ENCODE measurements at regions not wholly inside any gene's neighbourhood (a gene's known extent, or its start where the extent isn't known, plus 50 kb on each side); places are given as distances from the start of the nearest gene placed in this dataset.
"Not testable (repeated sequence)": the region's sequence is repeated elsewhere in the genome, so short reads cannot be mapped to it uniquely, and the experiment has no call there.

DNA sequence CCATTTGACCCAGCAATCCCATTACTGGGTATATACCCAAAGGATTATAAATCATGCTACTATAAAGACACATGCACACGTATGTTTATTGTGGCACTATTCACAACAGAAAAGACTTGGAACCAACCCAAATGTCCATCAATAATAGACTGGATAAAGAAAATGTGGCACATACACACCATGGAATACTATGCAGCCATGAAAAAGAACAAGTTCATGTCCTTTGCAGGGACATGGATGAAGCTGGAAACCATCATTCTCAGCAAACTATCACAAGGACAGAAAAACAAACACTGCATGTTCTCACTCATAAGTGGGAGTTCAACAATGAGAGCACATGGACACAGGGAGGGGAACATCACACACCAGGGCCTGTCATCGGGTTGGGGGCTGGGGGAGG is 225.9 kb upstream of the SETMAR start:
- H3K27me3 Mint-ChIP-seq, DNase-seq, H3K36me3 Mint-ChIP-seq, H3K4me3 Mint-ChIP-seq, H3K4me1 Mint-ChIP-seq, H3K27ac Mint-ChIP-seq: not testable (repeated sequence)
- H3K9me3 Mint-ChIP-seq = peaks cover 29% of the 10 kb centered on the region

DNA sequence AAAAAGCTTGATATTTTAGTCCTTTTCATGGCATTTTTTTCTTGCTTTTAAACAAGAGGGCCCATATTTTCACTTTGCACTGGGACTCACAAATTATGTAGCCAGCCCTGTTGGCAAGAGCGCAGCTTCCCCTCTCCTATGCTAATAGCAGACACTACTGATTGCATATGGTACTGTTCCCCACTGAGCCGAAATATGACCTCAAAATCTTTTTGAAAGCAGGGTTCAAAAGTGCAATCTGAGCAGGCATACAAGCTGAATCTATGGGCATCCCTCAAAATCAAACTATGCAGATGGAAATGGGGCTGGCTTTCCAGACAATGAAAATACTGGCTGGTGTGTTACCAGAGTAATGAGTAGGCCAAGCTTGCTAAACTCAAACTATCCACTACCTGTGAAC is 225.2 kb upstream of the SETMAR start:
- H3K4me1 Mint-ChIP-seq = no peaks in the 10 kb centered on the region
- peaks cover 24% of the 10 kb centered on the region for H3K9me3 Mint-ChIP-seq
- no peaks in the 10 kb centered on the region for H3K27me3 Mint-ChIP-seq
- H3K36me3 Mint-ChIP-seq = peaks cover 7% of the 10 kb centered on the region
- no peak for DNase-seq
- H3K4me3 Mint-ChIP-seq = no peak overlapping the region
- no peak overlapping the region for H3K27ac Mint-ChIP-seq

GRCh38 chr3:4078903-4079302 is 224.3 kb upstream of the SETMAR start:
- H3K27me3 Mint-ChIP-seq = no peaks in the 10 kb centered on the region
- DNase-seq = no peak
- no peaks in the 10 kb centered on the region for H3K4me1 Mint-ChIP-seq
- peaks cover 19% of the 10 kb centered on the region for H3K9me3 Mint-ChIP-seq
- no peak overlapping the region for H3K4me3 Mint-ChIP-seq
- peaks cover 6% of the 10 kb centered on the region for H3K36me3 Mint-ChIP-seq
- H3K27ac Mint-ChIP-seq = no peak overlapping the region

DNA sequence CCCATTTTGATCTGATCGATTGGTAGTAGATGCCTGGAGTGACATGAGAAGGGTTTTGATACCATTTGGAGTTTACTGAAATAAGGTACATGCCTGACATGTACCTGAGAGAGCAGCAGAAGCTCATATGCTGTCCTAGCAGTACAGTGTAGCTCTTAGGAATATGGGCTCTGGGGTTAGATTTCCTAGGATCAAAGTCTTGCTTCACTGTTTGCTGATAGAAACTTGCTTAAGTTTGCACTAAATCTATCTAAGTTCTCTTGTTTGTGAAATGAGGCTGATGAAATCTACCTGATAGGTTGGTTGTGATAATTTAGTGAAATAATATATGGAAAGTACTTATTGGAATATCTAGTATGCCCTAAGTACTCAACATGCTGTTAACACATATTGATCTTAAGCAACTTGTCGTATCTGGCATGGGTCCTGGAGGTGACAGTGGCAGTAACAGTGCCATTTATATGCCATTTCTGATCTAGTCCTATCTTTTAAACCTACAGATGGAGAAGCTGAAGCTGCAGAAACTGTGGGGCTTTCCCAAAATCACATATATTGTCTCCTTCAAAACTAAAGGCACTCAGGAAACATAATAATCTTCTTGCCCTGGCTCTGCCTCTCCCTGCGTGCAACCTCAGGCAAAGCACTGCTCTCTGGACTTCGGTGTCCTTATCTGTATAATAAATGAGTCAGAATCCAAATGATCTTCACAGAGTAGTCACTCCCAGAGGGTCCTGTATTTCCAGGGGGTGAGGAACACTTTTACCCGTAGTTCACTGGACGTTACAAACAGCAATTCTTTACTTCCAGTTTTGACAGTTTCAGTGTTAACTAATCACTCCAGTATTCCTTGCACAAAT is 223.6 kb upstream of the SETMAR start:
- no peak overlapping the region for H3K27ac Mint-ChIP-seq
- H3K36me3 Mint-ChIP-seq = peaks cover 3% of the 10 kb centered on the region
- no peaks in the 10 kb centered on the region for H3K4me1 Mint-ChIP-seq
- peaks cover 13% of the 10 kb centered on the region for H3K9me3 Mint-ChIP-seq
- no peaks in the 10 kb centered on the region for H3K27me3 Mint-ChIP-seq
- DNase-seq = no peak
- H3K4me3 Mint-ChIP-seq = no peak overlapping the region

- no peaks in the 10 kb centered on the region for H3K36me3 Mint-ChIP-seq
- DNase-seq = no peak
- H3K4me1 Mint-ChIP-seq = no peaks in the 10 kb centered on the region
- H3K27ac Mint-ChIP-seq = no peak overlapping the region
- H3K9me3 Mint-ChIP-seq = no peaks in the 10 kb centered on the region
- H3K27me3 Mint-ChIP-seq = no peaks in the 10 kb centered on the region
- H3K4me3 Mint-ChIP-seq = no peak overlapping the region
Measured at GRCh38 chr3:4083225-4084015, 219.7 kb upstream of the SETMAR start.

DNA sequence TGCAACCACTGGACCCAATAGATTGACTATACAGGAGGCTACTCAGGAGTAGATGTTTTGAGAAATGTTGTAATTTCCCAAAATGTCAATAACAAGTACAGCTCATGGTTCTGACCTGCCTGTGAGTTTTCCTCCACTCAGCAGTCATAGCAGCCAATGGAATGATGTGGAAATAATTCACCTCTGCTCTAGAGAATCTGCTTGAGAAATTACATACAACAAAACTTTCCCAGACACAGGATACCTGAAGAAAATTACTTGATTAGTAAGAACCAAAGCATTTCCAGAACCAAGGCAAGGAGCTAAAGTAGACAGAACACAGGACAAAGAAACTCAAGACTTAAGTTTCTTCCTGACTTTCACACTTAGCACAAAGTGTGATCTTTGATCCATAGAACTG is 218.9 kb upstream of the SETMAR start:
- Mint-ChIP-seq H3K36me3 (no peaks in the 10 kb centered on the region), H3K4me1 (no peaks in the 10 kb centered on the region), H3K27ac (no peak overlapping the region), H3K9me3 (no peaks in the 10 kb centered on the region), H3K27me3 (no peaks in the 10 kb centered on the region), H3K4me3 (no peak overlapping the region)
- no peak for DNase-seq

GRCh38 chr3:4086662-4087061 is 216.5 kb upstream of the SETMAR start:
- H3K9me3 Mint-ChIP-seq, H3K27me3 Mint-ChIP-seq, H3K4me3 Mint-ChIP-seq, DNase-seq, H3K36me3 Mint-ChIP-seq, H3K27ac Mint-ChIP-seq, H3K4me1 Mint-ChIP-seq: not testable (repeated sequence)

DNA sequence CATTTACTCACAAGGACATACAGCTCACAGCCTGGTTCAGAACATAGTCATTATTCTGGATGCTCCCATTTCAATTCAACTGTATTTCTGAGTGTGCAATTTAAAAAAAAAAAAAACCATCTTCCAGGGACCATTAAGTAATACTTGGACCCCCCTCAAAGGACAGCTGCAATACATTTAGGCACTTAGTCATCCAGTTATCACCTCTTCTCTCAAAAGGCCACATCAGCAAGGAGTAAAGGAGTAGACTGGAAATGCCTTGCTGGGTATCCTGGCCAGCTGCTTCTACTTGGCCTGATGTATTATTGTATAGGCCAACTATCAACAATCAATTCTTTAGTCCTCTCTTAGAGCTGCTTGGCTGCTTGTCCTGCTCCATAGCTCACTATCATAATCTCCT is 211.4 kb upstream of the SETMAR start:
- Mint-ChIP-seq H3K36me3 (no peaks in the 10 kb centered on the region), H3K27ac (no peak overlapping the region), H3K4me3 (no peak overlapping the region), H3K9me3 (no peaks in the 10 kb centered on the region), H3K27me3 (no peaks in the 10 kb centered on the region), H3K4me1 (no peaks in the 10 kb centered on the region)
- no peak for DNase-seq

DNA sequence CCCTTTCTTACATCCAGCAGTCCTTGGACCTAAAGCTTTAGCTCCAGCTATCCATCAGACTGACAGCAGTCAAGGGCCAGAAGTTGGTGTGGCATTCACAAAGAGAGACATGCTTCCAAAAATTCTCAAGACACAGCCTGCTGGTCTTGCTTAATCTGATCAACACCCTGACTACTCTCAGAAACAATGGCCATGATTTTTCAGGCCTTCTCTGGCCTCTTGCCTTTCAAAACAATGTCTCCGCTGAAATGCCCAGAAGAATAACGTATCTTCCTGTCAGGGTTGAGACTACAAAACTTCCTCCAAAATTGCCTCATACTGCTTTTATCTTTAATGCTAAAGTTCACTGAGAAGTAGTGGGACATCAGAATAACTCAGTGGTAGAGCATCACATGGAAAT is 205.4 kb upstream of the SETMAR start:
- no peaks in the 10 kb centered on the region for H3K27me3 Mint-ChIP-seq
- DNase-seq = no peak
- no peak overlapping the region for H3K27ac Mint-ChIP-seq
- peaks cover 2% of the 10 kb centered on the region for H3K36me3 Mint-ChIP-seq
- no peaks in the 10 kb centered on the region for H3K4me1 Mint-ChIP-seq
- peaks cover 8% of the 10 kb centered on the region for H3K9me3 Mint-ChIP-seq
- no peak overlapping the region for H3K4me3 Mint-ChIP-seq

DNA sequence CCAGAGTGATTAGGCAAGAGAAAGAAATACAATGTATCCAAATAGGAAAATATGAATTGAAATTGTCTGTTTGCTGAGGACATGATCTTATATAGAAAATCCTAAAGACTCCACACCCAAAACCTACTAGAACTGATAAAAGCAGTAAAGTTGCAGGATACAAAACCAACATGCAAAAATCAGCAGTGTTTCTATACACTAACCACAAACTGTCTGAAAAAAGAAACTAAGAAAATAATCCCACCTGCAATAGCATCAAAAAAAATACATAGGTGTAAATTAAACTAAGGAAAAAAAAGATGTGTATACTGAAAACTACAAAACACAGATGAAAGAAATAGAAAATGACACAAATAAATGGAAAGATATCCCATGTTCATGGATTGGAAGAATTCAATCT is 203.6 kb upstream of the SETMAR start:
- DNase-seq = no peak
- no peaks in the 10 kb centered on the region for H3K27me3 Mint-ChIP-seq
- peaks cover 13% of the 10 kb centered on the region for H3K9me3 Mint-ChIP-seq
- H3K27ac Mint-ChIP-seq = no peak overlapping the region
- no peak overlapping the region for H3K4me3 Mint-ChIP-seq
- no peaks in the 10 kb centered on the region for H3K4me1 Mint-ChIP-seq
- H3K36me3 Mint-ChIP-seq = peaks cover 4% of the 10 kb centered on the region

- H3K4me3 Mint-ChIP-seq = no peak overlapping the region
- no peaks in the 10 kb centered on the region for H3K27me3 Mint-ChIP-seq
- peaks cover 5% of the 10 kb centered on the region for H3K9me3 Mint-ChIP-seq
- no peak for DNase-seq
- H3K36me3 Mint-ChIP-seq = peaks cover 3% of the 10 kb centered on the region
- no peaks in the 10 kb centered on the region for H3K4me1 Mint-ChIP-seq
- H3K27ac Mint-ChIP-seq = no peak overlapping the region
Measured at GRCh38 chr3:4107430-4107829, 195.7 kb upstream of the SETMAR start.

DNA sequence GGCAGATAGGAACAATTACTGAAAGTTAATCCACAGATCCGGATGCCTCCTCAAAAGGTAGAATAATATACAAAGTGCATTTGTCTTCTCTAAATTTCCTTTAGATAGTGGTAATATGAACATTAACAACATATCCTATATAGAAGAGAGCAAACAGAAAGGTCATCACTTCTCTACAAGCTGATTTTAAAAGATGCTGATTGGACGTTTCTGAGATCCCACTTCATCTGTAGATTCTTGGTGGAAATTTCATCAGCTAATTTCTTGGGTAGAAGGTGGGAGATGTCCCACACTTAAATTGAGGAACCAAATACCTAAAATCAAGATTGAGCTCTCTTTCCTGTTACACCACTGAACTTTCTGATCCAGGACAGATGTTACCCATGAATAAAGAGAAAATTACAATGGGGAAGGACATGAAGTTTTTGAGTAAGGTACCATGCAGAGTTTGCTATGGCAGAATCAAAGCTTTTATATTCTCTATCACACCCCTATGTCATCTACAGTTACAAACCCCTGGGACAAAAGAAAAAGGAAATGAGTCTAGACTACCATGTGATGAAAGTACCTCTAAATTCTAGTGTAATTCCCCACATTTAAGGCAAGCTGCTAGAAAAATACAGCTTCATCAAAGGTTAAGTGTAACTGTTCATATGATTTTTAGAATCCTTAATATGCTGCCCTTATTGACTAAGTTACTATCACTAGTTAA is 189.2 kb upstream of the SETMAR start:
- no peak overlapping the region for H3K4me3 Mint-ChIP-seq
- H3K36me3 Mint-ChIP-seq = no peaks in the 10 kb centered on the region
- DNase-seq = no peak
- H3K27ac Mint-ChIP-seq = no peak overlapping the region
- H3K9me3 Mint-ChIP-seq = no peaks in the 10 kb centered on the region
- no peaks in the 10 kb centered on the region for H3K27me3 Mint-ChIP-seq
- H3K4me1 Mint-ChIP-seq = no peaks in the 10 kb centered on the region

DNA sequence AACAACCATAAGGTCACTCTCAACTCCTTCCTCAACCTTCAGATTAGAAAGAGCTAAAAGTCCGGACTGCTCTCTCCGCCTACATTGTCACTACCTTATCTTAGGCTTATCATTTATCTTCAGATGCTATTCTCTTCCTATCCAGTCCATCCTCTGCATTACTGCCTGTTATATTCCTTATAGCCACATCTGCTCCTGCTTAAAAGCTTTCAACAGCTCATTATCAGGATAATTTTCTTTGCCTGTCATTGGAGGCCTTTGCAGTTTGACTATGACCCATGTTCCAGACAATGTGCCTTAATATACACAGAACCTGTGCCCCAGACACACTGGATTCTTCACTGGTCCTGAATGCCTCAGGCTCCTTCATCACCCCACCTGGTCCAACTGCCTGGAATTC is 184.1 kb upstream of the SETMAR start:
- Mint-ChIP-seq H3K4me1 (no peaks in the 10 kb centered on the region), H3K36me3 (no peaks in the 10 kb centered on the region), H3K27ac (no peak overlapping the region), H3K9me3 (no peaks in the 10 kb centered on the region), H3K27me3 (no peaks in the 10 kb centered on the region), H3K4me3 (no peak overlapping the region)
- no peak for DNase-seq

DNA sequence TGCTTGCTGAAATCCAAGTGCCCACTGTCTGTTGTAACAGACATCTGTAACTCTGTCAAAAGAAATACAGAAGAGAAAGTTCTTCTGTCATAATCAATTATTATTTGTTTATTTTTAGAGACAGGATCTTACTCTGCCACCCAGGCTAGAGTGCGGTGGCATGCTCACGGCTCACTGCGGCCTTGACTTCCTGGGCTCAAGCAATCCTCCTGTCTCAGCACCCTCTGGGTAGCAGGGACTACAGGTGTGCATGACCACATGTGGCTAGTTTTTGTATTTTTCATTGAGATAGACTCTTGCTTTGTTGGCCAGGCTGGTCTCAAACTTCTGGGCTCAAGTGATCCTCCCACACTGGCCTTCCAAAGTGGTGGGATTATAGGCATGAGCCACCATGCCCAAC is 177.6 kb upstream of the SETMAR start:
- no peak for DNase-seq
- Mint-ChIP-seq H3K9me3 (peaks cover 3% of the 10 kb centered on the region), H3K27me3 (no peaks in the 10 kb centered on the region), H3K36me3 (peaks cover 6% of the 10 kb centered on the region), H3K4me3 (no peak overlapping the region), H3K4me1 (no peaks in the 10 kb centered on the region), H3K27ac (no peak overlapping the region)

GRCh38 chr3:4138150-4138785 is 164.9 kb upstream of the SETMAR start:
- H3K27me3 Mint-ChIP-seq = no peaks in the 10 kb centered on the region
- DNase-seq = no peak
- H3K27ac Mint-ChIP-seq = no peak overlapping the region
- peaks cover 4% of the 10 kb centered on the region for H3K9me3 Mint-ChIP-seq
- H3K4me3 Mint-ChIP-seq = no peak overlapping the region
- peaks cover 7% of the 10 kb centered on the region for H3K36me3 Mint-ChIP-seq
- no peaks in the 10 kb centered on the region for H3K4me1 Mint-ChIP-seq

Measured in activated naive CD8-positive, alpha-beta T cell treated with anti-CD3 and anti-CD28 coated beads for 36 hours (primary cell).